HCT116 (cell line): ENCODE measurements at regions not wholly inside any gene's neighbourhood (a gene's known extent, or its start where the extent isn't known, plus 50 kb on each side); places are given as distances from the start of the nearest gene placed in this dataset.

Experiments
- EZH2 ChIP-seq: fragments of 200-600 bp; sonication (generic); IDR thresholded peaks from 2 replicates; pipeline ENCODE4 v1.6.1; 2017; ENCODE audit warnings: antibody characterized with exemption, mixed run types
- EZH2phosphoT487 ChIP-seq: fragments of 200-600 bp; IDR thresholded peaks from 2 replicates; pipeline ENCODE4 v1.6.1; 2018; ENCODE audit warnings: antibody characterized with exemption, borderline replicate concordance
- POLR2AphosphoS5 ChIP-seq: IDR thresholded peaks from 2 replicates; pipeline ENCODE4 v1.6.1; 2011; ENCODE audit warnings: mild to moderate bottlenecking, low read depth, low read length, moderate library complexity
- TF ChIP-seq, protein P1 (sequence below), 3 experiments: fragments of 200-600 bp in 1 of 3; sonication (generic) in 1 of 3; IDR thresholded peaks in 2 of 3; conservative IDR thresholded peaks in 1 of 3; 2 replicates each; pipeline ENCODE4 v1.5.1; 2012 to 2017; ENCODE audit warnings: low read depth in 2 of 3, low read length in 2 of 3, antibody characterized with exemption in 1 of 3, borderline replicate concordance in 1 of 3, control low read depth in 1 of 3, mild to moderate bottlenecking in 1 of 3, mixed read lengths in 1 of 3, mixed run types in 1 of 3, moderate library complexity in 1 of 3; ENCODE audit not compliant: insufficient read depth in 1 of 3

- TF ChIP-seq EZH2phosphoT487 (no peak), POLR2AphosphoS5 (no peak), EZH2 (no peak)
- TF ChIP-seq, protein P1, sequence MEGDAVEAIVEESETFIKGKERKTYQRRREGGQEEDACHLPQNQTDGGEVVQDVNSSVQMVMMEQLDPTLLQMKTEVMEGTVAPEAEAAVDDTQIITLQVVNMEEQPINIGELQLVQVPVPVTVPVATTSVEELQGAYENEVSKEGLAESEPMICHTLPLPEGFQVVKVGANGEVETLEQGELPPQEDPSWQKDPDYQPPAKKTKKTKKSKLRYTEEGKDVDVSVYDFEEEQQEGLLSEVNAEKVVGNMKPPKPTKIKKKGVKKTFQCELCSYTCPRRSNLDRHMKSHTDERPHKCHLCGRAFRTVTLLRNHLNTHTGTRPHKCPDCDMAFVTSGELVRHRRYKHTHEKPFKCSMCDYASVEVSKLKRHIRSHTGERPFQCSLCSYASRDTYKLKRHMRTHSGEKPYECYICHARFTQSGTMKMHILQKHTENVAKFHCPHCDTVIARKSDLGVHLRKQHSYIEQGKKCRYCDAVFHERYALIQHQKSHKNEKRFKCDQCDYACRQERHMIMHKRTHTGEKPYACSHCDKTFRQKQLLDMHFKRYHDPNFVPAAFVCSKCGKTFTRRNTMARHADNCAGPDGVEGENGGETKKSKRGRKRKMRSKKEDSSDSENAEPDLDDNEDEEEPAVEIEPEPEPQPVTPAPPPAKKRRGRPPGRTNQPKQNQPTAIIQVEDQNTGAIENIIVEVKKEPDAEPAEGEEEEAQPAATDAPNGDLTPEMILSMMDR (IDR thresholded peaks at IDR 0.05 in 2 of 3, conservative IDR thresholded peaks at IDR 0.05 in 1 of 3; ENCODE audit: borderline replicate concordance in 1 of 3, insufficient read depth in 1 of 3, low read depth in 2 of 3, low read length in 2 of 3) = no peak
These were observed 708.0 kb downstream of the TMEM182 start for GRCh38 chr2:103469800-103470199.
